ENCODE measurements at regions not wholly inside any gene's neighbourhood (a gene's known extent, or its start where the extent isn't known, plus 50 kb on each side); places are given as distances from the start of the nearest gene placed in this dataset.

DNA sequence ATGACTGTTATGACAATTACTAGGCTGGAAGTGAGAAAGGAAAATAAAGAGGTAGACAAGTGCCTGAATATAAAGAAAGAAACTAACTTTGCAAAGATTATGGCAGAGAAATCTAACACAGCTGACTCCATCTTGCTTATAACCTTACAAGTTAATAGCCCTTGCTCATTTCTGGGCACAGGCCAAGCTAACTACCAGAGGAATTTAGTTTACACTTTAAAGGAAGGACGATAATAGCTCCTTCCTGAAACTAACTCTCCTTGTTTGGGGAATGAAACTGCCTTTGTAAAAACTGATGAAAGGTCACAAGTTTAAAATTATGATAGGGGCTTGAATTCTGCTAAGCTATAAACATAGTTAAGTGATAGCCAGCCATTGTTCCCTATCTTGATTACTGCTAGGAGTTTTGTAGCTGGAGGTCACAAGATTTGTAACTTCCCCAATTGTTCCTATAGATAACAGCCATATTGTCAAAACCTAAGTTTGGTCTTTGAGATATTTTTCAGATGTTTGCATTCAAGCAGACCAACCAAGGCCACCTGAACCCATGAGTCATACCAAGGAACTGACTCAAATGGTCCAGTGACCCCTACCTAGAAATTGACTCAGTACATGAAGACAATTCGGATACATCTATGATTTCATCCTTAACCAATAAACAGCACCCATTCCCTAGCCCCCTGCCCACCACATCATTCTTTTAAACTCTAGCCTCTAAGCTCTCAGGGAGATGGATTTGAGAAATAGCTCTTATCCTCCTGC lies 209.2 kb upstream of the LRATD1 start:
- Histone ChIP-seq H3K4ac (ENCODE audit: low read depth, low read length) (no peak overlapping the region), H3K27ac (ENCODE audit: insufficient read length, low read depth, low read length) (no peak overlapping the region), H3T11ph (ENCODE audit: low read length) (no peak overlapping the region), H4K91ac (ENCODE audit: insufficient read length, low read depth, low read length) (no peak overlapping the region), H3K18ac (ENCODE audit: insufficient read length, low read depth, low read length) (no peak overlapping the region), H3K4me1 (ENCODE audit: insufficient read depth, low read length) (no peaks in the 10 kb centered on the region), H3K79me2 (ENCODE audit: insufficient read depth, low read length) (no peaks in the 10 kb centered on the region), H4K8ac (replicated peaks; ENCODE audit: insufficient read length, low read depth, low read length) (no peak overlapping the region), H3K23ac (ENCODE audit: insufficient read length, low read depth, low read length) (no peak overlapping the region), H4K20me1 (ENCODE audit: control insufficient read depth, insufficient read depth, insufficient read length) (no peaks in the 10 kb centered on the region), H3K79me1 (ENCODE audit: insufficient read depth, low read depth, low read length, poor library complexity, severe bottlenecking) (no peaks in the 10 kb centered on the region), H2AK5ac (ENCODE audit: insufficient read length, low read length) (no peak overlapping the region), H4K5ac (ENCODE audit: insufficient read length, low read depth, low read length) (no peak overlapping the region), H2BK20ac (ENCODE audit: low read depth, low read length, poor library complexity, severe bottlenecking) (no peak overlapping the region), H2BK12ac (ENCODE audit: insufficient read length, low read depth, low read length) (no peak overlapping the region), H3K56ac (ENCODE audit: insufficient read length, low read depth, low read length) (no peak overlapping the region), H3K9ac (ENCODE audit: extremely low read depth, insufficient read length, low read length) (no peak overlapping the region), H3K9me3 (ENCODE audit: control insufficient read depth, low read depth, low read length) (no peaks in the 10 kb centered on the region), H3K14ac (ENCODE audit: insufficient read depth, low read length) (no peak overlapping the region), H2AFZ (ENCODE audit: low read length) (no peak overlapping the region), H2BK15ac (ENCODE audit: low read depth, low read length) (no peak overlapping the region), H2BK120ac (ENCODE audit: low read depth, low read length, poor library complexity, severe bottlenecking) (no peak overlapping the region), H2BK5ac (ENCODE audit: insufficient read length, low read length) (no peak overlapping the region), H3K4me2 (ENCODE audit: insufficient read depth, insufficient read length, low read length) (no peak overlapping the region), H3K27me3 (ENCODE audit: insufficient read depth, low read length) (no peaks in the 10 kb centered on the region), H3K23me2 (ENCODE audit: insufficient read length, low read depth, low read length, poor library complexity, severe bottlenecking) (no peaks in the 10 kb centered on the region)
- Mint-ChIP-seq H3K36me3 (ENCODE audit: insufficient read depth in 1 of 3, low read depth in 3 of 3) (0 out of 7 replicates have a peak, but pooled peaks cover 0 to 4% (median 0%) of the 10 kb centered on the region in 3 experiments), H3K4me3 (no peak overlapping the region), H3K9me3 (no peaks in the 10 kb centered on the region; a peak in 1 of 5 replicates), H3K27me3 (ENCODE audit: low read depth) (no peaks in the 10 kb centered on the region), H3K27ac (no peak overlapping the region), H3K4me1 (no peaks in the 10 kb centered on the region)
- TF ChIP-seq, protein P1, sequence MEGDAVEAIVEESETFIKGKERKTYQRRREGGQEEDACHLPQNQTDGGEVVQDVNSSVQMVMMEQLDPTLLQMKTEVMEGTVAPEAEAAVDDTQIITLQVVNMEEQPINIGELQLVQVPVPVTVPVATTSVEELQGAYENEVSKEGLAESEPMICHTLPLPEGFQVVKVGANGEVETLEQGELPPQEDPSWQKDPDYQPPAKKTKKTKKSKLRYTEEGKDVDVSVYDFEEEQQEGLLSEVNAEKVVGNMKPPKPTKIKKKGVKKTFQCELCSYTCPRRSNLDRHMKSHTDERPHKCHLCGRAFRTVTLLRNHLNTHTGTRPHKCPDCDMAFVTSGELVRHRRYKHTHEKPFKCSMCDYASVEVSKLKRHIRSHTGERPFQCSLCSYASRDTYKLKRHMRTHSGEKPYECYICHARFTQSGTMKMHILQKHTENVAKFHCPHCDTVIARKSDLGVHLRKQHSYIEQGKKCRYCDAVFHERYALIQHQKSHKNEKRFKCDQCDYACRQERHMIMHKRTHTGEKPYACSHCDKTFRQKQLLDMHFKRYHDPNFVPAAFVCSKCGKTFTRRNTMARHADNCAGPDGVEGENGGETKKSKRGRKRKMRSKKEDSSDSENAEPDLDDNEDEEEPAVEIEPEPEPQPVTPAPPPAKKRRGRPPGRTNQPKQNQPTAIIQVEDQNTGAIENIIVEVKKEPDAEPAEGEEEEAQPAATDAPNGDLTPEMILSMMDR (conservative IDR thresholded peaks at IDR 0.05), result no peak
- WGBS (ENCODE audit: extremely low coverage, insufficient read length, low lambda C conversion rate), result no CpG with 5 or more reads among the region's 2 CpGs
- DNase-seq, result no peak
